Peyer's patch (tissue), 4 donors: ENCODE measurements at regions not wholly inside any gene's neighbourhood (a gene's known extent, or its start where the extent isn't known, plus 50 kb on each side); places are given as distances from the start of the nearest gene placed in this dataset.

ENCODE experiments used
- DNase-seq, 3 donors: peaks; one replicate each; pipeline ENCODE4 v3.0.0-alpha.2; 2017 to 2019
- H3K27ac ChIP-seq, 4 donors: fragments of 200-600 bp; sonication (generic); one replicate each; pipeline ENCODE4 v1.5.1; 2016 to 2019
- H3K27me3 ChIP-seq, 2 donors: fragments of 200-600 bp; sonication (generic); one replicate each; pipeline ENCODE4 v1.5.1; 2019
- H3K36me3 ChIP-seq, 3 donors: fragments of 200-600 bp; sonication (generic); one replicate each; pipeline ENCODE4 v1.5.1; 2016 to 2019
- H3K4me1 ChIP-seq, 4 donors: fragments of 200-600 bp; sonication (generic); one replicate each; pipeline ENCODE4 v1.5.1; 2016 to 2019
- H3K4me3 ChIP-seq, 4 donors: fragments of 200-600 bp; sonication (generic); 1 replicate in 3 of 4; 2 replicates in 1 of 4; pipeline ENCODE4 v1.5.1; 2016 to 2019; ENCODE audit warnings: mild to moderate bottlenecking in 1 of 4
- H3K9me3 ChIP-seq, 4 donors: fragments of 200-600 bp; sonication (generic); one replicate each; pipeline ENCODE4 v1.5.1; 2016 to 2019; ENCODE audit warnings: mild to moderate bottlenecking in 1 of 4
- POLR2A ChIP-seq, 2 donors: fragments of 450-650 bp; IDR thresholded peaks; one replicate each; pipeline ENCODE4 v1.5.1; 2017; ENCODE audit warnings: antibody characterized with exemption in 2 of 2, mild to moderate bottlenecking in 2 of 2, moderate library complexity in 2 of 2
- TF ChIP-seq, protein P1 (sequence below), 6 experiments: fragments of 450-650 bp in 4 of 6; fragments of 200-600 bp in 2 of 6; sonication (generic) in 1 of 6; IDR thresholded peaks; one replicate each; pipeline ENCODE4 v1.5.1; 2017 to 2019; ENCODE audit warnings: antibody characterized with exemption in 6 of 6, mild to moderate bottlenecking in 3 of 6, moderate library complexity in 1 of 6

DNA sequence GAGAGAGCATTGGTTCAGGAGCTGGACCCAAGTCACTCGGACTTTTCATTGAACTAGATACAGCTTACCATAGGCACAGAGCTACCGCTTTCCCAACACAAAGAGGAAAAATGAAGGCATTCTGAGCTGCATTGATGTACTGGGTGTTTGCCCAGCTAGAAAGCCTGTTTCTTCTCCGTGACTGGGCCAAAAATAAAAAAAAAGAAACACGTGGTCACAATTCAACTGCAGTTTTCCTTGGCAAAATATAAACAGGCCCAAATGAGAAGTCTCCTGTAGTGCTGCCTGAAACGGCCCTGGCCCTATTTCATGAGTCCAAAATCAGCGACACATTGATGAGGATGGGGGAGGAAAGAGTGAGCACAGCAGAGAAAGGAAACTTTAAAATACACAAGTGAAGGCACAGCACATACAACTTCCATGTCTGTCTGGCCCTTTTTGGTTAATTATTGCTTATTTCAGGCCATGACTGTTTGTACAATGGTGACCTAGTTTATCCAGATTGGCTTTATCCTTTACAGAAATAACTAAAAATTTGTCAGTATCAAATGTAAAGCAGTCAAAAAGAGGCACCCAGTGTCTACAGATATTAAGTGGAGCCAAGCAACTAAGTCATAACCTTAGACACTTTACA lies 179.7 kb downstream of the ICOS start:
- H3K36me3 ChIP-seq = no peaks in the 10 kb centered on the region
- no peak for DNase-seq
- H3K27me3 ChIP-seq = no peaks in the 10 kb centered on the region
- H3K4me1 ChIP-seq = peaks cover 0 to 27% (median 0%) of the 10 kb centered on the region in 4 donors
- no peak for TF ChIP-seq POLR2A (IDR thresholded peaks at IDR 0.05)
- TF ChIP-seq, protein P1, sequence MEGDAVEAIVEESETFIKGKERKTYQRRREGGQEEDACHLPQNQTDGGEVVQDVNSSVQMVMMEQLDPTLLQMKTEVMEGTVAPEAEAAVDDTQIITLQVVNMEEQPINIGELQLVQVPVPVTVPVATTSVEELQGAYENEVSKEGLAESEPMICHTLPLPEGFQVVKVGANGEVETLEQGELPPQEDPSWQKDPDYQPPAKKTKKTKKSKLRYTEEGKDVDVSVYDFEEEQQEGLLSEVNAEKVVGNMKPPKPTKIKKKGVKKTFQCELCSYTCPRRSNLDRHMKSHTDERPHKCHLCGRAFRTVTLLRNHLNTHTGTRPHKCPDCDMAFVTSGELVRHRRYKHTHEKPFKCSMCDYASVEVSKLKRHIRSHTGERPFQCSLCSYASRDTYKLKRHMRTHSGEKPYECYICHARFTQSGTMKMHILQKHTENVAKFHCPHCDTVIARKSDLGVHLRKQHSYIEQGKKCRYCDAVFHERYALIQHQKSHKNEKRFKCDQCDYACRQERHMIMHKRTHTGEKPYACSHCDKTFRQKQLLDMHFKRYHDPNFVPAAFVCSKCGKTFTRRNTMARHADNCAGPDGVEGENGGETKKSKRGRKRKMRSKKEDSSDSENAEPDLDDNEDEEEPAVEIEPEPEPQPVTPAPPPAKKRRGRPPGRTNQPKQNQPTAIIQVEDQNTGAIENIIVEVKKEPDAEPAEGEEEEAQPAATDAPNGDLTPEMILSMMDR (IDR thresholded peaks at IDR 0.05) = no peak
- H3K9me3 ChIP-seq = no peaks in the 10 kb centered on the region
- H3K4me3 ChIP-seq = no peak overlapping the region
- no peak overlapping the region for H3K27ac ChIP-seq

DNA sequence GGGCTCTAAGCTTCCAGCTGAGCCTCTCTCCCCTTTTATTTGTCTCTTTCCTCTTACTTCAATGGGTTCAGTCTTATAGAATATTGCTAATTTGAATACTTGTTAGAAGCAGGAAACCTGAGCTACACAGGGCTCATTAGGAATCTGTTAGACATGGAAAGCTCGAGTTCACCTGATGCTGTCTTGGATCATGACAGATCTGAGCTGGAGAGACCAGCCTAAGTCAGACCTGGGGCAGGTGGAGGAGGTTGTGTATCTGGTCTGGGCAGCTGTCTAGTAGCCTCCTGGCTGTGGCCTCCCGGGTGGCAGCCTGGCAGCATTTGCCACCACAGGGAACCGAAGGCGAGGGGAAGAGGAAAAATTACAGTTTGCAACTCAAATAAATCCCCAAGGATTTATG lies 185.9 kb downstream of the ICOS start:
- H3K4me3 ChIP-seq = no peak overlapping the region
- H3K4me1 ChIP-seq = no peaks in the 10 kb centered on the region
- TF ChIP-seq, protein P1 (IDR thresholded peaks at IDR 0.05) = no peak
- no peak for TF ChIP-seq POLR2A (IDR thresholded peaks at IDR 0.05)
- H3K36me3 ChIP-seq = no peaks in the 10 kb centered on the region
- no peak overlapping the region for H3K27ac ChIP-seq
- no peaks in the 10 kb centered on the region for H3K27me3 ChIP-seq
- no peaks in the 10 kb centered on the region for H3K9me3 ChIP-seq
- DNase-seq = no peak

DNA sequence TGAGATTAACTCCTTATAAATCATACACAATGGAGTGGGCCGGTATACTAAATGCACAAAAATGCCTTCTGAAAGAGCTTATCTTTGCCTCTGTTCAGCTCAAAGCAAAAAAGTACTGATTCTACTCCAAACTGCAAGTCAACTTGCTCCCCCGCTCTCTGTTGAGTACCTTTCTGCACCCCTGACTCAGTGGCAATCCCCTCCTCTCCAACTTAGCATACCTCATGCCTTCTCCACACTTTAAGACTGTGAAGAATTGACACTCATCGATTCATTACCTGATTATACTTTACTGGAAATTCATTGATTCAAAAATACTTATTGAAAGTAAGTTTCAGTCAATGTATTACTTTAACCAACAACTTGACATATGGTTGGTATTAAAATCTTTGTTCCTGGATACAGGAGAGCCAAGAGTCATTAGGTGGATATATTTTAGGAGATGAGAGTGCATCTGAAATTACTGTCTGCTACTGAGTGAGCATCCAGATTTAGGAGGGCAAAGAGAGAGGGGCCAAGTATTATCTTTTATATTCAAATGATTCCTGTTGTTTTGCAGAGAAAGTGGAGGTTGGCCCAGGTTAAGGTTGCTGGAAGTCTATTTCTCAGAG lies 187.7 kb downstream of the ICOS start:
- Histone ChIP-seq H3K27me3 (no peaks in the 10 kb centered on the region), H3K27ac (no peak overlapping the region), H3K4me1 (no peaks in the 10 kb centered on the region), H3K4me3 (no peak overlapping the region), H3K36me3 (no peaks in the 10 kb centered on the region), H3K9me3 (no peaks in the 10 kb centered on the region)
- no peak for DNase-seq
- TF ChIP-seq, protein P1 (IDR thresholded peaks at IDR 0.05) = no peak
- no peak for TF ChIP-seq POLR2A (IDR thresholded peaks at IDR 0.05)

DNA sequence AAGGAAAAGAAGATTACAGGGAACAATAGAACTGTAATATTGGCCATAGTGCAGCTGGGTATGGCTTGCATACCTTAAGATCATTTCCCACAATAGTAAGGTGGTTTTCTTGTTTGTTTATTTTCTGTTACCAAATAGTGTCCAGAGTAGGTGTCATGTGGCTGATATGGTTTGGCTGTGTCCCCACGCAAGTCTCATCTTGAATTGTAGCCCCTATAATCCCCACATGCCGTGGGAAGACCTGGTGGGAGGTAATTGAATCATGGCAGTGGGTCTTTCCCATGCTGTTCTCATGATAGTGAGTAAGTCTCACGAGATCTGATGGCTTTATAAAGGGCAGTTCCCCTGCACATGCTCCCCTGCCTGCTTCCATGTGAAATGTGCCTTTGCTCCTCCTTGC lies 190.1 kb downstream of the ICOS start:
- Histone ChIP-seq H3K27me3 (no peaks in the 10 kb centered on the region), H3K36me3 (no peaks in the 10 kb centered on the region), H3K4me1 (no peaks in the 10 kb centered on the region), H3K27ac (no peak overlapping the region), H3K4me3 (no peak overlapping the region), H3K9me3 (no peaks in the 10 kb centered on the region)
- TF ChIP-seq, protein P1 (IDR thresholded peaks at IDR 0.05) = no peak
- no peak for TF ChIP-seq POLR2A (IDR thresholded peaks at IDR 0.05)
- DNase-seq = no peak

DNA sequence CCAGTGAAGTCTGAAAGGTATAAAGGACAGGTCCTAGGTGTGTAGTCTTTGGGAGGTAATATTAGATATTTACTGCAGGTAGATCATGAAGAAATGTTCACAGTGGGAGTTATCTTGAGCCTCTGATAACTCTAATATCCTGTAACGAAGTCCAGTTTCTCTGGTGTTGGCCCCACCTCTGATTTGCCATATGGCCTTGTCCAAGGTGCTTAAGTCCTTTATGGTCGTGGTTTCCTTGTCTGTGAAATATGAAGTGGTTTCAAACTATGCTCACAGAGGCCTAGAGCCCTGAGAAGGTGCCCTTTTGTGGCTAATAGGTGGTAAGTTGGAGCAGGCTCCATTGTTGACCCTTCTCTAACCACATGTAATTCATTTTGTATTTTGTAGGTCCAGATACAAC lies 190.7 kb downstream of the ICOS start:
- DNase-seq = no peak
- no peak for TF ChIP-seq POLR2A (IDR thresholded peaks at IDR 0.05)
- TF ChIP-seq, protein P1 (IDR thresholded peaks at IDR 0.05) = no peak

More for the DNA sequence above, 190.7 kb downstream of the ICOS start:
- Histone ChIP-seq H3K27me3 (no peaks in the 10 kb centered on the region), H3K4me3 (no peak overlapping the region), H3K4me1 (no peaks in the 10 kb centered on the region), H3K27ac (no peak overlapping the region), H3K36me3 (no peaks in the 10 kb centered on the region), H3K9me3 (no peaks in the 10 kb centered on the region)
